HG02885 (cell line): ENCODE measurements at regions not wholly inside any gene's neighbourhood (a gene's known extent, or its start where the extent isn't known, plus 50 kb on each side); places are given as distances from the start of the nearest gene placed in this dataset.
A peak's percentile ranks its signal among the peaks of the same experiment; 100 is the strongest.

Source experiments
- ATAC-seq: cut with Tn5 transposase; IDR thresholded peaks from one replicate; pipeline ENCODE4 v1.9.1; 2021; ENCODE audit warnings: mild to moderate bottlenecking; ENCODE audit not compliant: unreplicated experiment, poor library complexity

DNA sequence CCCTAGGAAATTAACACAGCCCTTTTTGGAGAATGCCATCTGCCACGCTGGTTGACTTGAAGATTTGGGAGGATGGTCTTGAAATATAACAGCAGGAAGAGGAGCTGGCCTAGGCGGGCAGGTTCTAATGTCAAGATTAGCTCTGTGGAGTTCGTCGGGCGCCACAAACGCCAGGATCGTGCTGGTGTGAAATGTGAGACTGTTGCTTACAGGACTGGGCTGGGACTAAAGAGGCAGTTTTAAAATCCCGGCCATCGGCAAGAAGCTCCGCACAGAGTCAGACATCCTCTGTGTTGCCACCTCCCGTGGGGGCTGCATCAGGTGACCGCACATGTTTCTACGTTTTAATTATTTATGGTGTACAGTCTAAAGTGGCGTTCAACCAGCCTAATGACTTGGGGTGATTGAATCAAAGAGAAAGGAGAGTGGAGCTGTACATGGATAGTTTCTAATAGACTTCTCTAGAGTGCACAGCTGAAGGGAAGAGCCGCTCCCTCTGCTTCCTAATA lies 99.4 kb upstream of the BCL11A start:
- ATAC-seq: no peak

DNA sequence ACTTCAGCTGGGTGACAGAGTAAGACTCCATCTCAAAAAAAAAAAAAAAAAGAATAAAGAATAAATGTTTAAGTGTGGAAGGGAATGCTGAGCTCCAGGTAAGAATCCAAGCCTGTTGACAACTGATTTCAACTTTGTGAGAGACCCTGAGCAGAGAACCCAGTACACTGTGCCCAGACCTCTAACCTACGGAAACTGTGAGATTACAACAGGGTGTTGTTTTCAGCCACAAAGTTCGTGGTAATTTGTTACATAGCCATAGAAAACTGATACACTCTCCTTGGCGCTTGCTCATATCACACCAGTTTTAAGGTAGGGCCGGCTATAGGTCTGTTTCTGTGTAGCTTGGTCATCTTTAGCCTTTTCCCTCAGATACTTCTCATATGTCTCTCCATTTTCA lies 98.4 kb upstream of the PAPOLG start:
- no peak for ATAC-seq

DNA sequence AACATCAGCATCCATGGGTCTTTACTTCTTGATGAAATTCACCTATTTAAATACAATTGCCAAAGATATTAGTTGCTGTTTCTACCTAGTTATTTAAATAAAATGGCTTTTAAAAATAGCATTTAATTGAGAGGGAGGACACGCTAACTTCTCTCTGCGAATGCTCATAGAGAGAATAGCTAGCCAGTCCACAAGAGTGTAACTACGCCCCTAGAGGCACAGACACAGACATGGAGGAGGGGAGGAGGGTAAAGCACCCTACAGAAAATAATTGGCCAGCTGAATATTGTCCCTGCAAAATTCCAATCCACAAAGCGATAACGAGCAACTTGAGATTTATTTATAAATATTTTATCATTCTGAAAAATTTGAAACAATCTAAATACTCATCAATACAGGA lies 97.0 kb upstream of the PAPOLG start:
- no peak for ATAC-seq

DNA sequence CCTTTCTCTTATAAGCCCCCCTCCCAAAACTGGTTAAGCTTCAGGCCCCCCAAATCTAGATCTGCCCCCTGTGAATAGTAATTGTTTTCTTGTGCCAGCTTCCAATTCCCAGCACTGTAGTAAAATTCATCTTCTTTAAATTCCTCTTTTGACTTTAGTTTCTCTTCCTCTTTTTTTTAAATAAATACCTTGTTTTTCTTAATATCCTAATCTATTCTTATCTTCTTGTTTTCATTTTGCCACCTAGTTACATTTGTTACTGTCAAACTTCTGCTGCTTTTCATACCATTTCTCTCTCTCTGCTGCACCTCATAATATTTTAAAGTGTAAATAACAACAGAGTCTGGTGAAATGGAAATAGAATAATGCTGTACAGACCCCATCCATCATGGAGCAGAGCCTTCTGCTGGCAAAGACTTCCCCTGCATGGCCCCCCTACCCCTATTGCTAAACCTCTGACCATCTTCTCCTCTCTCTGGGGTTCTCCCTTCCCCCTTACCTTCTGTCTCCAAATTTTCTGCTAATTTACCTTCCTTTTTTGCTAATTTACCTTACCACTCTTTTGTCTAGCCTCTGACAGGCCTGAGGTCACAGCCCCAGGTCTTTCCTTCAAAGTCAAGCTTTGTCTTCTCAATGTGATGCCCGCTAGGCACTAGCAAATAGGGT lies 94.9 kb upstream of the PAPOLG start:
- no peak for ATAC-seq

- no peak for ATAC-seq
Measured at GRCh38 chr2:60662781-60663180, 93.3 kb upstream of the PAPOLG start.

DNA sequence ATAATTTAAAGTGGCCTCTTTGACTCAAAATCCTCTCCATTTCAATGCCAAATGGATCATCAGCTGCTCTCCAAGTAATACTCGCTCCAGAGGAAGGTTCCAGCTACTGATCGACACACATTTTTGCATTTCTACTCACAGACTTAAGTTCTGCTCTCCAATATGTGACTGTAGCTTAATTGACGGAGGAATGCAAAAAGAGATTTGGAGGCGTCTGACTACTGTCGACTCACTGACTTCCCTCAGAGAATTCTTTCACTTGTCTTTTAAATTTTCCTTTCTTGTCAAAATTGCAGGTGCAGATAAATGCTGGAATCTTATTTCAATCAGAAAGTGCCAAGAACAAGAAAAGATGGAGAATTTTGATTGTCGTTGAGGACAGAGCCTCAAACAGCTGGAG lies 84.1 kb upstream of the PAPOLG start:
- ATAC-seq: no peak

- peak; percentile 100 for ATAC-seq
Measured at GRCh38 chr2:60674524-60675165, 81.4 kb upstream of the PAPOLG start.

GRCh38 chr2:60675301-60675700 lies 80.8 kb upstream of the PAPOLG start:
- no peak for ATAC-seq

DNA sequence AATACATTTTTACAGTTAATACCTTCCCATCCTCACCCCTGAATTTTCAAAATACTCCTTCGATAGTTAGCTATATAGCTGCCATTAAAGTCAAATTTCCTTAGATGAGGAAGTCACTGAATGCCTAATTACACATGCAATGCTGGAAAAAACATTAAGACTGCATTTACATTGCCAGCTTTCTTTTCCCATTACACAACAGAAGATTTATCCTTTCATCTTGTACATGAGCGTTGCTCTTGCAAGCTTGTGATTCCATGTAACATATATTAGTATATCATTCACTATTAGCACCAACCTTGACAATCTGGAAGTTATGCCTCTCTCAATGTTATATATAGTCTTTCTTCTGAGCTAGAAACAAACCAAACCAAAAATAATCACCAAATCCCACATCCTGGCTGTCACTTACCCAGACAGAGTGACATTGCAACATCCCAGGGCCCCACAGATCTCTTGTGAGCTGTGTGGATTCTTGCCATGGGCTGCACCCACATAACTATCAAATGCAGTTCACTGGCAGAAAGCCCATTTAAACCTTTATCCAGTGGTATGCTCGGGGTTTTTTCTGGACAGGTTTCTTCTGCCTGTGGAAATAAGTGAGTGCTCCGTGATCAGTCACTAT lies 79.2 kb upstream of the PAPOLG start:
- ATAC-seq: no peak

DNA sequence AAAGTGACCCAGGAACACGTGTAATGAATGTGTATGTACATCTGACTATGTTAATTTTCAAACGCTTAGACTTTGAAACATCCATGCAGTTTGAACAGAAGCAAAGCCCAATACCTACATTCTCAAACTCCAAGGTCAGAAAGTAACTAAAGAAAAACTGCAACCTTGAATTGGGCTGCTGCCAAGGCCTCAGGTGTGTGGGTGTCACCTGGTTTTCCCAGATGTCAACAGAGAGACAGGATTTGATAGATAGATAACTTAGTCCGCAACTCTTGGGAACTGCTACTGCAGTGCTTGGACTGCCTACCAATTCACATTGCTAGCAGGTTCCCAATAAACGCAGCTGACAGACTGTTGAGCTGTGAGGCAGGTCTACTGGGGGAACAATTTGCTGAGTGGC lies 78.7 kb upstream of the PAPOLG start:
- no peak for ATAC-seq

- ATAC-seq: no peak
Measured at GRCh38 chr2:60678551-60678950, 77.5 kb upstream of the PAPOLG start.

DNA sequence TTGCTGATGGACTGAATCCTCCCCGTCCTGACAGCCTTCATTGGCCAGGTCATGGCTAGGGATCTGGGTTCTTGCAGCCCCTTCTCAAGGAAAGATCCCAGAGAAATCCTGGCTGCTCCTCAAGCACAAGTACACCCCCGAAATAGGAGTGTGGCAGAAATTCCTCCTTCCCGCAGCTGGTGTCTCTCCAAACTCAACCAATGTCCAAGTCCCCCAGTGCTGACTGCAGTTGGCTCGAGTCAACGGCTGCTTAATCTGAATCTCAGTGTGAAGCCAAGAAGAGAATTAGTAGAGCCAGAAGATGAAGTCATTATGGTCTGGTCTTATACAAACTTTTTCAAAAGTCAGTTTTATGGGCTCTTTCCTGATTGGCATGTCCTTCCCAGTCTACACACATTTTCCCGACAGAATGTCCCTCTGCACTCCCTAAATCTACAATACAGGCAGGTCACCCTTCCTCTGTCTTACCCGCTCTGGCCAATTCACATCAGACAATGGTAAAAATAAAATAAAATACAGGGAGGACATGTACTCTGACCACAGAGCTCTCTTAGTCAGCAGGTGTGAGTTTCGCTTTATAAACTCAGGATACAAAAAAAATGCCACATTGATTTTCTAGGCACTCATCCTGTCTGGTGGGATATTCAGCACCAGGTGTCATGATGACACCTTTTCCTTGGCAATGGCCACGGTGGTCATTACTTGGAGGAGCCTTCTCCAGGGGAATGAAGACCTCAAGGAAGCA lies 76.9 kb upstream of the PAPOLG start:
- no peak for ATAC-seq

DNA sequence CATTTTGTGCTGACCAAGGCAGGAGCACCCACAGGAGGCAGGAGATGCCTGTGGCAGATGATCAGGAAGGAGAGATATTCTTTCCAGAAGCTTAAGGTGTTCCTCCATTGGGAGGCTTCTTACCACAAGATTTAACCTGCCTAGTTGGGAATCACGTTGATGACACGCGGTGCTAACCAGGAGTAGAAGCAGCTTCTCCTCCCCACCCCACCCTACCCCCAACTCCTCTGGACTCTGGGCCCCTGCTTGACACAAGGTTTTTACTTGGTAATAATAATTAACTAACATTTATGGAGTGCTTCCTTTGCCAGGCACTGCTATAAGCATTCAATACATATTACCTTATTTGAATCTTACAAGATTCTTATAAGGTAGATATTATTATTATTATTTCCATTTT lies 62.5 kb upstream of the PAPOLG start:
- no peak for ATAC-seq

DNA sequence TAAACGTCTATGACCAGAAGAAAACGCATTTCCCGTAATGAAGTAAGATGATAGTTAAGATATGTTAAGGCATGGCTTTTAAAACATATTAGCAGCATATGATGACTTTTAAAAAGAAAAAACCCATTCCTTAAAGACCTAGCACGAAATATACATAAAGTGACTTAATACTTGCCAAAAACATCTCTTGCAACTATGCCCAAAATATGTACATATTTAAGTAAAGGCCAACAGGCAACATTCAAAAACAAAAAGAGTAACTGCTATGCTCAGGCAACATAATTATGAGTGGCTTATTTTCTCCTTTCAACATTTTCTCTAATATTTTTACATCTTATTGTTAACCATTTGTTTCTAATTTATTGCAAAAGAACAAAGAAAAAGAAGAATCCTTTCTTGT lies 60.3 kb upstream of the PAPOLG start:
- no peak for ATAC-seq

DNA sequence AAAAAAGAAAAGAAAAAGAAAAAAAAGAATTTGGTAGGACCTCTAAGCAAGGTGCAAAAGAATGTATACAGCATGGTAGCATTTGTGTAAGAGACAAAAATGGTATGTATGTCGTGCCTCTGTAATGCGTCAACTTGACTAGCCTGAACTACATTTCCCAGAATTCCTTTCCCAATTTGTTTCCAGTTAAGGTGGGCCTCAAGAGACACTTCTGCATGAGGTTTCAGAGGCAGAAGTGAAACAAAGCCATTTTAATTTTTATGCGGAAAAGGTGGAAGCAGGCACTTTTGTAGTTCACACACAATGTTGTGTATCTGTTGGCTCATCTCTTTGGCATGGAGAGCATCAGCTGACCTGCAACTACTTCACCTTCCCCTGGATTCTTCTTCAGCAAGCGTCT lies 56.5 kb upstream of the PAPOLG start:
- ATAC-seq: no peak

- ATAC-seq: no peak
Measured at GRCh38 chr2:60706021-60706420, 50.0 kb upstream of the PAPOLG start.
